Lower lobe of right lung (tissue), 2 donors: ENCODE measurements at regions not wholly inside any gene's neighbourhood (a gene's known extent, or its start where the extent isn't known, plus 50 kb on each side); places are given as distances from the start of the nearest gene placed in this dataset.

Experiments used
- ATAC-seq, 2 donors: fragments of 200-7000 bp; cut with Tn5 transposase; one replicate each; pipeline ENCODE4 v1.9.1; 2020 to 2022; ENCODE audit warnings: mild to moderate bottlenecking in 2 of 2, moderate library complexity in 2 of 2
- DNase-seq: peaks from one replicate; pipeline ENCODE4 v3.0.0-alpha.2; 2020
- H3K27ac ChIP-seq: fragments of 200-600 bp; one replicate; pipeline ENCODE4 v1.8.0; 2022
- H3K27me3 ChIP-seq: fragments of 200-600 bp; one replicate; pipeline ENCODE4 v1.8.0; 2022; ENCODE audit warnings: low read depth
- H3K36me3 ChIP-seq: fragments of 200-600 bp; one replicate; pipeline ENCODE4 v1.8.0; 2022; ENCODE audit warnings: mild to moderate bottlenecking
- H3K4me1 ChIP-seq: fragments of 200-600 bp; one replicate; pipeline ENCODE4 v1.8.0; 2022
- H3K4me3 ChIP-seq: fragments of 200-600 bp; one replicate; pipeline ENCODE4 v1.8.0; 2022; ENCODE audit warnings: mild to moderate bottlenecking
- H3K9me3 ChIP-seq: fragments of 200-600 bp; one replicate; pipeline ENCODE4 v1.8.0; 2022
- CTCF ChIP-seq: fragments of 200-600 bp; IDR thresholded peaks from one replicate; pipeline ENCODE4 v1.8.0; 2022; ENCODE audit warnings: antibody characterized with exemption, mild to moderate bottlenecking
- intact Hi-C: fragments of 100-400 bp; cut with DNase I; formaldehyde crosslinking; loops from one replicate; pipeline ENCODE4 v1.11.0; 2022
- donor health status: DM: no; HTN: yes; CAD: no; lungs with severe emphysema.

DNA sequence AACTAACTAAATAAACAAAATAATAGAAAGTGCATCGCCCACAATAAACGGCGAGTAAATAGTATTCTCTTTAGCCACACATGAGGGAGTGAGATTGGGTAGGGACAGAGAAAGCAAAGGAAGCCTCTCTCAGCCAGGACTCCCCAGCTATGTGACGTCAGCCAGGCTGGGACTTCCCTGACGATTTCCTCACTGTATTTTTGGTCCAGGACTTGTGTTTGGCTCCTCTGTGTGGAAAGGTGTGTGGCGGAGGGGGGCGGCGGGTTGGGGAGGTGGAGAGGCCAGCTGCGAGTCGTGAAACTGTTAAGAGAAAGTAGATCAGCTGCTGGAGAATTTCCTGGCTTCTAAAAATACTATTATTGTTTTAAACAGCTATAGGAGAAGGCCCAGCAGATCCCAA, 1124.6 kb downstream of the AACS start:
- no peak for TF ChIP-seq CTCF
- no peaks in the 10 kb centered on the region for H3K9me3 ChIP-seq
- DNase-seq (no peak), ATAC-seq (no peak)
- H3K36me3 ChIP-seq: no peaks in the 10 kb centered on the region
- H3K27me3 ChIP-seq: peaks cover 20% of the 10 kb centered on the region
- intact Hi-C loops: no loop called here
- no peaks in the 10 kb centered on the region for H3K4me1 ChIP-seq
- no peak overlapping the region for H3K4me3 ChIP-seq
- no peak overlapping the region for H3K27ac ChIP-seq

DNA sequence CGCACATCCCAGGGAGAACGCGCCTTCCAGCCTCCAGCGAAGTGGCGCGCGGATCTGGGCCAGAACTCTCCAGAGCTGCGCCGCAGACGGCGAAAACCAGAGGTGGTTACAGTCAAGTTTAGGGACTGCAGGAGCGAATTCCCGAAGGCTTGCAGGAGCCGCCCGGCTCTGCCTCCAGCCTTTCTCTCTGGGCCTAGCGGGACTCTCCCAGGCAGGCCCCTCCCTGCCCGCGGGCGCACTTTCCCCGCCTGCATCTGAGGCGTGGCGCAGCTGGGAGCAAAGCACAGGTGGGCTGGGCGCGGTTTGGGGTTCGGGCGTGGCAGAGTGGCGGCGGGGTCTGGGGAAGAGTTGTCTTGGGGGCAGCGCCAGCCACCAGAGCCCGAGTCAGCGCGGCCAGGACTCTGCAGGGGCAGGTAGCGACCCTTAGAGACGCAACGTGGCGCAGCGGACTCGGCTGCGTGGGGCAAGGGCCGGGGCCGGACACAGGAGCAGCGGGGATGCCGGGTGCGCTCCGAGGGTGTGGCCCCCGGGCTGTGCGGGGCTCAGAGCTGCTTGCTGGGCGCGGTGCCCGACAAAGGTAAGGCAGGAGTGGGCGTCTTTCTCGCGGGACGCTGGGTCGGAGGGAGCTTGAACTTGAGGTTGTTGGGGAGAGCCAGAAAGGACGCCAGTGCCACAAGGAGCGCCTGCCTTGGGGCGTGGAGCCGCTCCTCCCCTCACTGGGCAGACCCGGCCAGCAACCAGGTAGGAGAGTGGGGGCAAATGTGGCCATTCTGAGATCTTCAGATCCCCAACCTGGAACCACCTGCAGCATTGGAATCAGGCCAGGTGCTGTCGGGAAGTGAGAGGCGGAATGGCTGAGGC, 1126.0 kb downstream of the AACS start:
- Histone ChIP-seq H3K27me3 (peaks cover 20% of the 10 kb centered on the region), H3K4me3 (peak overlapping the region; percentile 25), H3K4me1 (no peaks in the 10 kb centered on the region), H3K9me3 (no peaks in the 10 kb centered on the region), H3K36me3 (no peaks in the 10 kb centered on the region), H3K27ac (no peak overlapping the region)
- DNase-seq: no peak
- peak; percentile 55 to 76 for ATAC-seq
- no peak for TF ChIP-seq CTCF
- intact Hi-C loops: no loop called here

DNA sequence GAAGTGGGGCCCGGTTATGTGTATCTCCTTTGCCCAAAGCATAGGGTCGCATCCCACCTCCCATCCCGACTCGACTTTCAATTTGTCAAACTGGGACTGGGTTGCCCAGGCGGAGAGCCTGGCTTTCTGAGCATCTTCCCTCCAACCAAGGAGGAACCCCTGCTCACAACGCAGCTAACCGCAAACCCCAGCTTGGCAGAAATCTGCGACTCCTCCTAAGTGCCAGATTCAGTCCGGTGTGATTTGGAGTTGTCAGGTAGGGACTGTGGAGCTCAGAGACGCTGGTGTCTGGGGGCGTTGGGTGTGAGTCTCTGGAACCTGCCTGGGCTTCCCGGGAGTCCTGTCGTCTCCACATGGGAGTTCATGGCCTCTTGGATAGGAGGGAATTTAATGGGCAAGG, 1126.7 kb downstream of the AACS start:
- peaks cover 20% of the 10 kb centered on the region for H3K27me3 ChIP-seq
- H3K9me3 ChIP-seq: no peaks in the 10 kb centered on the region
- no peaks in the 10 kb centered on the region for H3K4me1 ChIP-seq
- no peak overlapping the region for H3K27ac ChIP-seq
- TF ChIP-seq CTCF: no peak
- no peaks in the 10 kb centered on the region for H3K36me3 ChIP-seq
- DNase-seq: no peak
- ATAC-seq: no peak
- intact Hi-C loops: no loop called here
- H3K4me3 ChIP-seq: no peak overlapping the region

DNA sequence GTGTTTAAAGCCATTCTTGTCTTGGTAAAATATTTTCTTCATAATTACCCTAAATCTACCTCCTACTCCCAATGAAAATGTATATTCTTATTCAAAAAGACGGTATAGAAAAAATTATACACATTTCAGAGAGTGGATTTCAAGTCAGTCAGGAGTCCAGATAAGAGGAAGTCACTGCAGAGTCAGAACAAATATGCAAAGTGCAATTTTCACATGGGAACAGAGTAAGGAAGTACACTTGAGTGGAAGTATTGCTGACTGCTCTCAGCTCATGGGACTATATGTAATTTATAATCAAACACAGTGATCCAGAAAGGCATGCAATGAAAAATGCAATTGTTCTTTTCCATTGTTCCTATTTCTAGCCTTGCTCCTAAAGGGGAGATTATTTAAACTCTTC, 1128.0 kb downstream of the AACS start:
- Histone ChIP-seq H3K27me3 (peaks cover 20% of the 10 kb centered on the region), H3K27ac (no peak overlapping the region), H3K4me3 (no peak overlapping the region), H3K4me1 (no peaks in the 10 kb centered on the region), H3K9me3 (no peaks in the 10 kb centered on the region), H3K36me3 (no peaks in the 10 kb centered on the region)
- intact Hi-C loops: no loop called here
- ATAC-seq (no peak), DNase-seq (no peak)
- no peak for TF ChIP-seq CTCF

DNA sequence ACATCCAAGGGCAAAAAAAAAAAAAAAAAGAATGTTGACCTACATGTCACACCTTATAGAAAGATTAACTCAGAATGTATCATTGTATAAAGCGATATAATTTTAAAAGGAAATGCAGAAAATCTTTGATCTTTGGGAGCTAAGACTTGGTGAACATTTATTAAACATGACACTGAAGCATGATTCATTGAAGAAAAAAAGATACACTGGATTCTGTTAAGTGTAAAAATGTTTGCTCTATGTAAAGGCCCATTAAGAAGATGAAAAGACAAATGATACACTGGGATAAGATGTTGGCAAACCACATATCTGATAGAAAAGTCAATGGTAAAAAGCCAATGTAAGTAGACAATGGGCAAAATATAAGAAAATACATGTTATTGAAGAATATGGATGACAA, 1131.0 kb downstream of the AACS start:
- no peak for ATAC-seq
- DNase-seq: no peak
- H3K4me3 ChIP-seq: no peak overlapping the region
- intact Hi-C loops: no loop called here
- H3K4me1 ChIP-seq: no peaks in the 10 kb centered on the region
- no peak overlapping the region for H3K27ac ChIP-seq
- TF ChIP-seq CTCF: no peak
- H3K27me3 ChIP-seq: peaks cover 9% of the 10 kb centered on the region
- H3K9me3 ChIP-seq: no peaks in the 10 kb centered on the region
- H3K36me3 ChIP-seq: no peaks in the 10 kb centered on the region
